CD4-positive, alpha-beta T cell (primary cell): ENCODE measurements at regions not wholly inside any gene's neighbourhood (a gene's known extent, or its start where the extent isn't known, plus 50 kb on each side); places are given as distances from the start of the nearest gene placed in this dataset.

Experiments used
- ATAC-seq: fragments of 200-7000 bp; cut with Tn5 transposase; one replicate; pipeline ENCODE4 v1.10.0; 2022; ENCODE audit warnings: mild to moderate bottlenecking; ENCODE audit not compliant: poor library complexity
- CTCF ChIA-PET: fragments of 350-600 bp; sonication (Branson Sonifier 250); formaldehyde crosslinking; loops from one replicate; lab custom pipeline; 2021; ENCODE audit warnings: antibody characterized with exemption, inconsistent platforms; lab: Charles Lee
- POLR2A ChIA-PET: fragments of 350-600 bp; sonication (Branson Sonifier 250); formaldehyde crosslinking; loops from one replicate; lab custom pipeline; 2021; ENCODE audit warnings: antibody characterized with exemption, inconsistent platforms; lab: Charles Lee
- DNase-seq, 14 experiments: peaks; one replicate each; pipeline ENCODE4 v3.0.0-alpha.2; 2013 to 2020; ENCODE audit warnings: mixed read lengths in 2 of 14
- H3K27ac ChIP-seq, 2 donors: one replicate each; pipeline versions ENCODE4 v1.5.1 to v1.7.0; 2013; ENCODE audit warnings: low read length in 2 of 2, low read depth in 1 of 2, mild to moderate bottlenecking in 1 of 2
- H3K27me3 ChIP-seq, 2 experiments: 1 replicate in 1 of 2; 2 replicates in 1 of 2; pipeline versions ENCODE4 v1.6.1 to v1.7.0; 2013; ENCODE audit warnings: low read length in 2 of 2, control low read depth in 1 of 2, mild to moderate bottlenecking in 1 of 2, moderate library complexity in 1 of 2; ENCODE audit not compliant: insufficient read depth in 2 of 2, control insufficient read depth in 1 of 2
- H3K36me3 ChIP-seq: one replicate; pipeline ENCODE4 v1.6.1; 2013; ENCODE audit warnings: low read length, control low read depth; ENCODE audit not compliant: insufficient read depth
- H3K4me1 ChIP-seq: one replicate; pipeline ENCODE4 v1.6.1; 2013; ENCODE audit warnings: low read length, control low read depth; ENCODE audit not compliant: insufficient read depth
- H3K4me3 ChIP-seq: one replicate; pipeline ENCODE4 v1.5.1; 2013; ENCODE audit warnings: mild to moderate bottlenecking, low read length, moderate library complexity
- H3K9me3 ChIP-seq, 2 experiments: 1 replicate in 1 of 2; 2 replicates in 1 of 2; pipeline versions ENCODE4 v1.6.1 to v1.7.0; 2013; ENCODE audit warnings: low read length in 2 of 2, mild to moderate bottlenecking in 2 of 2, control low read depth in 1 of 2, moderate library complexity in 1 of 2; ENCODE audit not compliant: control insufficient read depth in 1 of 2, insufficient read depth in 1 of 2
- H3K27ac Mint-ChIP-seq: one replicate; pipeline ENCODE4 v1.8.0; 2020; ENCODE audit warnings: mixed read lengths
- H3K27me3 Mint-ChIP-seq: one replicate; pipeline ENCODE4 v1.8.0; 2021; ENCODE audit warnings: mixed read lengths
- H3K36me3 Mint-ChIP-seq: one replicate; pipeline ENCODE4 v1.8.0; 2021; ENCODE audit warnings: low read depth, mixed read lengths
- H3K4me1 Mint-ChIP-seq: one replicate; pipeline ENCODE4 v1.8.0; 2021; ENCODE audit warnings: low read depth, mixed read lengths
- H3K4me3 Mint-ChIP-seq: one replicate; pipeline ENCODE4 v1.8.0; 2020; ENCODE audit warnings: mild to moderate bottlenecking, mixed read lengths
- H3K9me3 Mint-ChIP-seq: one replicate; pipeline ENCODE4 v1.8.0; 2020; ENCODE audit warnings: mixed read lengths
- CTCF ChIP-seq: fragments of 200-600 bp; IDR thresholded peaks from one replicate; pipeline ENCODE4 v1.8.0; 2022; ENCODE audit warnings: antibody characterized with exemption, mild to moderate bottlenecking
- intact Hi-C, 2 experiments: fragments of 100-400 bp; cut with DNase I in 1 of 2; cut with micrococcal nuclease in 1 of 2; formaldehyde crosslinking; loops; one replicate each; pipeline versions ENCODE4 v1.15.1 to v1.9.0; 2023 to 2025; cut with DNase I, micrococcal nuclease

- ATAC-seq (no peak), DNase-seq (no peak)
- Mint-ChIP-seq H3K36me3 (no peaks in the 10 kb centered on the region), H3K4me3 (no peak overlapping the region), H3K27ac (no peak overlapping the region), H3K9me3 (no peaks in the 10 kb centered on the region), H3K4me1 (no peaks in the 10 kb centered on the region), H3K27me3 (no peaks in the 10 kb centered on the region)
- ChIA-PET CTCF (no interaction called here), POLR2A (no interaction called here)
- H3K4me3 ChIP-seq: no peak overlapping the region
- no peaks in the 10 kb centered on the region for H3K4me1 ChIP-seq
- H3K27ac ChIP-seq: no peak overlapping the region
- peaks cover 0 to 3% of the 10 kb centered on the region in 2 experiments for H3K27me3 ChIP-seq
- no peaks in the 10 kb centered on the region for H3K36me3 ChIP-seq
- H3K9me3 ChIP-seq: no peaks in the 10 kb centered on the region
- intact Hi-C loops: no loop called here
- TF ChIP-seq CTCF: no peak
Observed at GRCh38 chr22:27450448-27450847, 351.1 kb downstream of the MN1 start.

- H3K36me3 Mint-ChIP-seq: no peaks in the 10 kb centered on the region
- no peaks in the 10 kb centered on the region for H3K9me3 ChIP-seq
- no peak for ATAC-seq
- CTCF ChIA-PET: no interaction called here
- no peak for DNase-seq
- no peaks in the 10 kb centered on the region for H3K9me3 Mint-ChIP-seq
- no peaks in the 10 kb centered on the region for H3K36me3 ChIP-seq
- no peak overlapping the region for H3K4me3 Mint-ChIP-seq
- H3K27ac Mint-ChIP-seq: no peak overlapping the region
- H3K27me3 Mint-ChIP-seq: peaks cover 8% of the 10 kb centered on the region
- no peaks in the 10 kb centered on the region for H3K4me1 Mint-ChIP-seq
- no peak for TF ChIP-seq CTCF
- peaks cover 0 to 3% of the 10 kb centered on the region in 2 experiments for H3K27me3 ChIP-seq
- no peaks in the 10 kb centered on the region for H3K4me1 ChIP-seq
- POLR2A ChIA-PET: no interaction called here
- intact Hi-C loops: no loop called here
- no peak overlapping the region for H3K4me3 ChIP-seq
- no peak overlapping the region for H3K27ac ChIP-seq
Observed at GRCh38 chr22:27452245-27452644, 349.3 kb downstream of the MN1 start.

DNA sequence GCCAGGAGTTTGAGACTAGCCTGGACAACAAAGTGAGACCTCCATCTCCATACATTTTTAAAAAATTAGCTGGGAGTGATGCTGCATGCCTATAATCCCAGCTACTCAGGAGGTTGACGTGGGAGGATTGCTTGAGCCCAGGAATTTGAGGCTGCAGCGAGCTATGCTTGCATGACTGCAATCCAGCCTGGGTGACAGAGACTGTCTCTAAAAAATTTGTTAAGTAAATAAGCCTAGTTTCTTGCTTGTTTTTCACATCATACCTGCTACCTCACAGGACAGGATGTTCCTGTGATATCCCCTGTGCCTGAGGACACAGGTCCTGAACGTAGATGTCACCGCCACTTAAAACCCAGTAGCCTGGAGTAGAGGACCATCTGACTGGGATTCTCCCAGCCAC is 348.6 kb downstream of the MN1 start:
- no peak overlapping the region for H3K27ac Mint-ChIP-seq
- ATAC-seq: no peak
- Histone ChIP-seq H3K27ac (no peak overlapping the region), H3K4me1 (no peaks in the 10 kb centered on the region), H3K4me3 (no peak overlapping the region), H3K27me3 (peaks cover 0 to 3% of the 10 kb centered on the region in 2 experiments), H3K9me3 (no peaks in the 10 kb centered on the region), H3K36me3 (no peaks in the 10 kb centered on the region)
- no peaks in the 10 kb centered on the region for H3K36me3 Mint-ChIP-seq
- no peak for TF ChIP-seq CTCF
- no peaks in the 10 kb centered on the region for H3K4me1 Mint-ChIP-seq
- H3K9me3 Mint-ChIP-seq: no peaks in the 10 kb centered on the region
- intact Hi-C loops: no loop called here
- POLR2A ChIA-PET: no interaction called here
- no peak overlapping the region for H3K4me3 Mint-ChIP-seq
- CTCF ChIA-PET: no interaction called here
- H3K27me3 Mint-ChIP-seq: peaks cover 8% of the 10 kb centered on the region
- no peak for DNase-seq
